IPS DF 6.9 (cell line): ENCODE measurements at regions not wholly inside any gene's neighbourhood (a gene's known extent, or its start where the extent isn't known, plus 50 kb on each side); places are given as distances from the start of the nearest gene placed in this dataset.

ENCODE experiments used
- DNase-seq: peaks from one replicate; pipeline ENCODE4 v3.0.0-alpha.2; 2013; ENCODE audit warnings: low read depth, low spot score
- H3K27ac ChIP-seq: one replicate; pipeline ENCODE4 v1.5.1; 2013; ENCODE audit warnings: low read length, control low read depth
- H3K27me3 ChIP-seq: 2 replicates; pipeline ENCODE4 v1.6.1; 2013; ENCODE audit warnings: mild to moderate bottlenecking, low read length; ENCODE audit not compliant: control insufficient read depth, insufficient read depth
- H3K36me3 ChIP-seq: 2 replicates; pipeline ENCODE4 v1.6.1; 2013; ENCODE audit warnings: low read length; ENCODE audit not compliant: control insufficient read depth, insufficient read depth
- H3K4me1 ChIP-seq: 2 replicates; pipeline ENCODE4 v1.6.1; 2013; ENCODE audit warnings: low read length; ENCODE audit not compliant: control insufficient read depth, insufficient read depth
- H3K4me3 ChIP-seq: 2 replicates; pipeline ENCODE4 v1.5.1; 2013; ENCODE audit warnings: mild to moderate bottlenecking, low read length
- H3K9me3 ChIP-seq: 2 replicates; pipeline ENCODE4 v1.6.1; 2013; ENCODE audit warnings: low read length, inconsistent platforms; ENCODE audit not compliant: control insufficient read depth, insufficient read depth
- WGBS: extraction: QIAGEN DNeasy Blood & Tissue Kit; methylation state at CpG from one replicate; pipeline ENCODE4 v1.1.7; 2013; ENCODE audit warnings: mixed read lengths, missing lambda C conversion rate; ENCODE audit not compliant: insufficient read length, insufficient coverage; 5-methylcytosine and 5-hydroxymethylcytosine counted together

DNA sequence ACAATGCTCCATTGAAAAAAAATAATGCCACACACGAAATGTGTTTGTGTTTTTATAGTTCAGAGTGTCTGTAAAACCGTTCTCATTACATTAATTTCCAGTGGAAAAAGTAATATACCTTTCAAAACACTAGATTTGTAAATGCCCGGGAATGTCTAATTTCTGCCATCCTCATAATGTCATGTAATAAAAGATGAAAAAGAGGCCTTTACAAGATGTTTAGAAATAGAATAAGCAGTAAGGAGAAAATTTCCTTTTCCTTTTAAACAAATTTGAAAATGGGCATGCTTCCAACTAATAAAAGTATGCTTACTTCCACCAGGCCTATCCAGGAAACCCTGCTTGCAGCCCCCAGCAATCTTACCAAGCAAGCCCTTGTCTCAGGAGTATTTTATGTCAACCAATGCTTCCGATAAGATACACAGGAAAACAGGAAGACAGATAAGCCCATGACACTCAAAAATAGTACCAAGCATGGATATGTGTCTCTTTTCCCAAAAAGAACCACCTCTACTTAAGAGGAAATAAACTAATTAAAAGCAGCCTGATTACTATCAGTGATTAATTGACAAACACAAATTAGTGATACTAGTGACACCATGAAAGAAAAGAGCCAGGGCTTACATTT is 894.7 kb upstream of the INTU start:
- no peaks in the 10 kb centered on the region for H3K9me3 ChIP-seq
- H3K27ac ChIP-seq: no peak overlapping the region
- DNase-seq: no peak
- H3K4me1 ChIP-seq: no peaks in the 10 kb centered on the region
- H3K36me3 ChIP-seq: no peaks in the 10 kb centered on the region
- WGBS: no CpG with 5 or more reads among the region's 4 CpGs
- H3K27me3 ChIP-seq: no peaks in the 10 kb centered on the region
- no peak overlapping the region for H3K4me3 ChIP-seq

DNA sequence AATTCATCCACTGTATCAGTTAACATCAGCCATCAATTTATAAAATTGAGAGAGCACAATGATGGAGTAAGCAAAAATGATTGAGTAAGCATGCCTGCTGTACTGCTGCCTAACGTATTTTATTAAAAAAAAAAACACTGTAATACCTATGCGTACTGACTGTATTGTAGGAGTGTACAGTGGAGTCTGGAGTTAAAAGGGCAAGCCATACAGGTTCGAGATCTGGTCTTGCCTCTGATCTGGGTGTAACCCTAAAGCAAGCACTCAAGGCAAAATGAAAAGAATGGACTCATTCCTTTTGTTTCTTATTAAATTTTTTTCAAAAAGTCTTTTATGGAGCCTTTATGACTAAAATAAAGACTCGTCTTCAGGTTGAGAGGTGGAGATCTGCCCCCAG is 894.2 kb upstream of the INTU start:
- H3K36me3 ChIP-seq: no peaks in the 10 kb centered on the region
- H3K27ac ChIP-seq: no peak overlapping the region
- no peak for DNase-seq
- H3K4me3 ChIP-seq: no peak overlapping the region
- H3K27me3 ChIP-seq: no peaks in the 10 kb centered on the region
- no peaks in the 10 kb centered on the region for H3K4me1 ChIP-seq
- H3K9me3 ChIP-seq: no peaks in the 10 kb centered on the region
- no CpG with 5 or more reads among the region's 4 CpGs for WGBS

DNA sequence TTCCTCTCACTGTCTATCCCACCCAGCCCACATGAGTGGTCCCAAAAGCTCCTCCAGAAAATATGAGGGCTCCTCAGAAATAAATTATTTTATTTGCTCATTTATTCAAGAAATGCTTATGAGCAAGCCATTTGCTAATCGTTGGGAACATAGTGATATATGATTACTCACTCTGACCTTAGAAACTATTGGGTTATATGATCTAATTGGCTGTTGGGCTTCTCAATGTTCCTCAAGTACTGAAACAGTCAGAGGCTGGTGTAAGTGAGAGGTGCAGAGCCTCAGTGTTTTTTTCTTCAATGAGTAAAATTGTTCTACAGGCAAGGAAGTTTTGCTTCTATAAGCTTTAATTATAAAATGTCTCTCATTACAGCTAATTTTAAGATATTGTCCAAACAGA is 893.8 kb upstream of the INTU start:
- Histone ChIP-seq H3K9me3 (no peaks in the 10 kb centered on the region), H3K36me3 (no peaks in the 10 kb centered on the region), H3K27ac (no peak overlapping the region), H3K4me1 (no peaks in the 10 kb centered on the region), H3K27me3 (no peaks in the 10 kb centered on the region), H3K4me3 (no peak overlapping the region)
- no CpG with 5 or more reads among the region's 1 CpG for WGBS
- no peak for DNase-seq

DNA sequence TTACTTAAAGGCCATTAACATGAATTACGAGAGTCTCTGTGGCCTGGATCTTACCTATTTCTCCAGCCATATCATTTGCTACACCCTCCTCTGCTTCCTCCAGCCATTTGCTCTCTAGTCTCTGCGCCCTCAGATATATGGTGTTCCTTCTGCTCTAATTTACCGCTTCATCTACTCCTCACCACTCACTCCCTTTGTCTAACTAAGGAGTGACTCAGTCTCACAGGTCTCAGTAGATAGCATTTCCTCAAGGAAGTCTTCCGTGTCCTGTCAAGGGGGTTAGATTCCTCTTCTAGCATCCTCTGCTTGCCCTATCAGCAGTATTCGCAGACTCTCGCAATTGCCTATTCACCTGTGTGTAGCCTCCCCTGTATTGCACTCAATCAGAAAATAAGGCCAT is 892.1 kb upstream of the INTU start:
- Histone ChIP-seq H3K36me3 (no peaks in the 10 kb centered on the region), H3K27me3 (no peaks in the 10 kb centered on the region), H3K4me1 (no peaks in the 10 kb centered on the region), H3K9me3 (no peaks in the 10 kb centered on the region), H3K27ac (no peak overlapping the region), H3K4me3 (no peak overlapping the region)
- DNase-seq: no peak
- WGBS: no CpG with 5 or more reads among the region's 6 CpGs

DNA sequence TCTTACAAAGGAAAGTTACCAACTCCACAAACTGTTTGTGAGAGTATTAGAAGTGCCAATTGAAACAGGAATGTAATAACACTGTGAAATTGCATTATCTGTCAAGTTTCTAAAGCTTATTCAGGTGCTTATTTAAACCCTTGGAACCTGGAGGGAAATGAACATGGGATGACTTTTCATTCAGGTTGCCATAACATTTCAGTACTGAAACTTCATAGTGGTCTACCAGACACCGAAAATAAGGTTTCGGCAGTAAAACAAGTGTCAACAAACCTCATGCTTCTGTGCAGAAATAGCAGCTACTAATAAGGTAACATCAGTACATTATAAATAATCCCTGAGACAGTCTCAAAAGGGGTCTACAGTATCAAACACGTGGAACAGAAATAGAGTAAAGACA is 890.7 kb upstream of the INTU start:
- Histone ChIP-seq H3K4me1 (no peaks in the 10 kb centered on the region), H3K36me3 (no peaks in the 10 kb centered on the region), H3K27ac (no peak overlapping the region), H3K9me3 (no peaks in the 10 kb centered on the region), H3K4me3 (no peak overlapping the region), H3K27me3 (no peaks in the 10 kb centered on the region)
- DNase-seq: no peak
- no CpG with 5 or more reads among the region's 3 CpGs for WGBS

DNA sequence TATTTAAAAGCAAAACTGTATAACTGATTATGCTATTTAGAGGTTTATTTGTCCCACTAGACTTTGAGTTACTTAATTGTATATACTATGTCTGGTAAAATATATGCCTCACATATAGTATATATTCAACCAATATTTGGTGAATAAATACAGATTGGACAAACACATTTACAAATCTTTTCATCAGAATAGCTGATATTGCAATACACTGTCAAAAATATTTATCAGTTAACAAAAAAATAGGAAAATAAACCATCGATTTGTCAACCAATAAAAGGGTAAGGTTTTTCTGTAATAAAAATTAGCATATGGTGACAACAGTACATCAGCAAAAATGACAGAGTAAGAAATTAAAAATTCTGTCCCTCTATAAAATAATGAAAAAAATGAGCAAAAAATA is 889.9 kb upstream of the INTU start:
- WGBS: no CpG with 5 or more reads among the region's 1 CpG
- Histone ChIP-seq H3K4me3 (no peak overlapping the region), H3K36me3 (no peaks in the 10 kb centered on the region), H3K4me1 (no peaks in the 10 kb centered on the region), H3K27me3 (no peaks in the 10 kb centered on the region), H3K9me3 (no peaks in the 10 kb centered on the region), H3K27ac (no peak overlapping the region)
- DNase-seq: no peak

DNA sequence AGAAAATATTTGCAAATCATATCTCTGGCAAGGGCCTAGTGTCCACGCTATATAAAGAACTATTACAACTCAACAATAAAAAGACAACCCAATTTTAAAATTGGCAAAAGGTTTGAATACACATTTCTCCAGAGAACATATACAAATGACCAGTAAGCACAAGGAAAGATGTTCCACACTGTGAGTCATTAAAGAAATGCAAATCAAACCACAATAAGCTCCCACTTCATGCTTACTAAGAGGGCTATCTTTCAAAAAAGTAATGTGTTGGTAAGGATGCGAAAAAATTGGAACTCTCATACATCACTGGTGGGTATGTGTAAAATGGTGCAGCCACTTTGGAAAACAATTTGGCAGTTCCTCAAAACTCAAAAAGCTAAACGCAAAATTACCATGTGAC is 884.0 kb upstream of the INTU start:
- Histone ChIP-seq H3K27ac (no peak overlapping the region), H3K36me3 (no peaks in the 10 kb centered on the region), H3K9me3 (no peaks in the 10 kb centered on the region), H3K4me1 (no peaks in the 10 kb centered on the region), H3K27me3 (no peaks in the 10 kb centered on the region), H3K4me3 (no peak overlapping the region)
- WGBS: no CpG with 5 or more reads among the region's 3 CpGs
- DNase-seq: no peak

DNA sequence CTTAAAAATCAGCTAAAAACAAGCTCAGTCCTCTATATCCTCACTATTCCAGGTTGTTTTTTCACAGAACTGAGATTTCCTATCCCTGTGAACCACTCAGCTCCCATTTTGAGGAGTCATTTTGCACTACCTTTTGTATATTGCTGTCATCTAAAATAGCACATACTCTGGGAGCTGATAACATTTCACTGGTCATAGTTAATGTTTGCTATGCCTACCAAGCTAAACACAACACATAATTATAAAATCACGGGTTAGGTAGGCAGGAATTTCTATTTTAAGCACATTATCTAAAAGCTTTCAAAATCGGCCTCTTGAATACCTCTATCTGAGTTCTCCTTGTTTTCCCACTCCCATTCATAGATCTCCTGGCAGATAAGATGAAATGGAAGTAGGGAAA is 882.0 kb upstream of the INTU start:
- Histone ChIP-seq H3K36me3 (no peaks in the 10 kb centered on the region), H3K4me1 (no peaks in the 10 kb centered on the region), H3K27me3 (no peaks in the 10 kb centered on the region), H3K9me3 (no peaks in the 10 kb centered on the region), H3K27ac (no peak overlapping the region), H3K4me3 (no peak overlapping the region)
- DNase-seq: no peak
- no CpG with 5 or more reads among the region's 2 CpGs for WGBS

DNA sequence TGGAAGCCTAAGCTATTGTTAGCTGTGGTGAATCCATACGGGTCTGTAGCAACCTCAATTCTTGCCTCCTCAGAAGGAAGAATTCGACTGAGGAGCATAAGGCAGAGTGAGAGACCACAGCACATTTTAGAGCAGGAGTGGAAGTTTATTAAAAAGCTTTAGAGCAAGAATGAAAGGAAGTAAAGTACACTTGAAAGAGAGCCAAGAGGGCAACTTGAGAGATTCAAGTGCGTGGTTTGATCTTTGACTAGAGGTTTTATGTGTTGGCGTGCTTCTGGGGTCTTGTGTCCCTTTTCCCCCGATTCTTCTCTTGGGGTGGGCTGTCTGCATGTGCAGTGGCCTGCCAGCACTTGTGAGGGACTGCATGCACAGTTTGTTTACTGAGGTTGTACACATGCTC is 880.6 kb upstream of the INTU start:
- H3K27ac ChIP-seq: no peak overlapping the region
- no peaks in the 10 kb centered on the region for H3K27me3 ChIP-seq
- no peaks in the 10 kb centered on the region for H3K4me1 ChIP-seq
- H3K9me3 ChIP-seq: no peaks in the 10 kb centered on the region
- no CpG with 5 or more reads among the region's 5 CpGs for WGBS
- no peak overlapping the region for H3K4me3 ChIP-seq
- no peak for DNase-seq
- H3K36me3 ChIP-seq: no peaks in the 10 kb centered on the region

DNA sequence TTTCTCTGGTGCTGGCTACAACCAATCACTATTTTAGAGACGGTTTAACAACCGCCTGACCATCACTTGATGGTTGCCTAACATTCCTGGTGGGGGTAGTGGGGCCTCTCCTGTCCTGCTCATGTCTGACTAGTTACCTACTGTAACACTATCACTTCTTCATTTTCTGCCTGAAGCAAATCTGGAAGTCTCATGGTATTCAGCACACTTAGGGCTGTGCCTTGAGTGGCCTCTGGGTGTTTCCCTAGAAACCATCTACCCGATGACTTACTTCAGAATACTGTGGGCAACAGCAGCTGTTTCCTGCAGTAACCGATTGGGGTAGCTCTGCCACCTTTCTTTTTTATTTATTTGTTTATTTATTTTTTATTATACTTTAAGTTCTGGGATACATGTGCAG is 880.1 kb upstream of the INTU start:
- DNase-seq: no peak
- WGBS: no CpG with 5 or more reads among the region's 4 CpGs

DNA sequence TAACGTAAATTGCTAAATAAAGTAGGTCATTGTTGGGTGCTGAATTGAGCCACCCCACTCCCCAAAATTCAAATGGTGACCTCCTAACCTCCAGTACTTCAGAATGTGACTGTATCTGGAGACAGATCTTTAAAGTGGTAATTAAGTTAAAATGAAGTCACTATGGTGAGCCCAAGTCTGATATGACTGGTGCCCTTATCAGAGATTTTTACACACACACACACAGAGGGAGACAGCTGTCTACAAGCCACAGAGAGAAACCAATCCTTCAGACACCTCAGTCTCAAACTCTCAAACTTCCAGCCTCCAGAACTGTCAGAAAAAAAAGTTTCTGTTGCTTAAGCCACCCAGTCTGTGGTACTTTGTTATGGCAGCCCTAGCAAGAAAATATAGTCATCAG is 879.2 kb upstream of the INTU start:
- no peak overlapping the region for H3K27ac ChIP-seq
- H3K4me1 ChIP-seq: no peaks in the 10 kb centered on the region
- no peaks in the 10 kb centered on the region for H3K36me3 ChIP-seq
- H3K9me3 ChIP-seq: no peaks in the 10 kb centered on the region
- WGBS: no CpG with 5 or more reads among the region's 1 CpG
- H3K4me3 ChIP-seq: no peak overlapping the region
- no peak for DNase-seq
- H3K27me3 ChIP-seq: no peaks in the 10 kb centered on the region

More for the DNA sequence above, 880.1 kb upstream of the INTU start:
- no peaks in the 10 kb centered on the region for H3K36me3 ChIP-seq
- no peak overlapping the region for H3K27ac ChIP-seq
- no peak overlapping the region for H3K4me3 ChIP-seq
- H3K27me3 ChIP-seq: no peaks in the 10 kb centered on the region
- H3K9me3 ChIP-seq: no peaks in the 10 kb centered on the region
- H3K4me1 ChIP-seq: no peaks in the 10 kb centered on the region
